GM13976 (cell line): ENCODE measurements at regions not wholly inside any gene's neighbourhood (a gene's known extent, or its start where the extent isn't known, plus 50 kb on each side); places are given as distances from the start of the nearest gene placed in this dataset.

Experiments used
- DNase-seq: peaks from one replicate; pipeline ENCODE4 v3.0.0; 2012; ENCODE audit warnings: low spot score
- in situ Hi-C: fragments of 300-500 bp; cut with MboI; formaldehyde crosslinking; loops from one replicate; pipeline ENCODE4 v1.12.0; 2022; ENCODE audit warnings: low sequenced_read_pairs, mixed read lengths, inconsistent platforms; ENCODE audit not compliant: unreplicated experiment
- TF ChIP-seq, protein P1 (sequence below): IDR thresholded peaks from 2 replicates; pipeline ENCODE4 v1.5.1; 2012; ENCODE audit warnings: borderline replicate concordance, mild to moderate bottlenecking; ENCODE audit not compliant: insufficient read depth; ENCODE audit errors: extremely low read depth, missing control alignments, control extremely low read depth

DNA sequence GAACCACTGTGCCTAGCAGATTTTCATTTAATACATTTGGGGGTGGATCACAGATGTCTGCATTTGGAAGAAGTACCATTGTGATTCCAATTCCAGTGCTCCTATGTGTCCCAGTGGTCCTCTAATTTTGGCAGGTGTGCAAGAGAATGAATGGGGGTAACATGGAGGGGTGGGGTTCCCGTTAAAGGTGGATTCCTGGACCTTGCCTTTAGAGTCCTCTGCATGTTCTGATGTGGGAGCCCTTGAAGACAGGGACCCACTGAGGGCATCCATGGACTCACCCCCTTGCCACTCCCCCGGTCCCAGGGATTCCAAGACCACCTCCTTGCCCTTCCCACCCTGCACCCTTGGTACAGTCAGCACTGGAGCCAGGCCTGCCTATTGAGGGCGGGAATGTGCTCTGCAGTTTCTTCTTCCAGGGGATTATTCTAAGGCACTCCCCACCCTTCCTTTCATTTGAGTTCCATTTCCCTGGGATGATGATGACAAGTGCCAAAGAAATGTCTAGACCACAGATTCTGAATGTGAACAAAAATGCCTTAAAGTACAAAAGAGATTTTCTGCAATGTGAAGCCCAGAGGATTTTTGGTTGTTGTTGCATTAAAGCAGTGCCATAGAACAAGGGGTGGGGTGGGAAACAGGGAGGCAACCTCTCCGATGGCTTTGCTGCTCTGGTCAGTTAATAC is 119.4 kb upstream of the PTCH1 start:
- TF ChIP-seq, protein P1, sequence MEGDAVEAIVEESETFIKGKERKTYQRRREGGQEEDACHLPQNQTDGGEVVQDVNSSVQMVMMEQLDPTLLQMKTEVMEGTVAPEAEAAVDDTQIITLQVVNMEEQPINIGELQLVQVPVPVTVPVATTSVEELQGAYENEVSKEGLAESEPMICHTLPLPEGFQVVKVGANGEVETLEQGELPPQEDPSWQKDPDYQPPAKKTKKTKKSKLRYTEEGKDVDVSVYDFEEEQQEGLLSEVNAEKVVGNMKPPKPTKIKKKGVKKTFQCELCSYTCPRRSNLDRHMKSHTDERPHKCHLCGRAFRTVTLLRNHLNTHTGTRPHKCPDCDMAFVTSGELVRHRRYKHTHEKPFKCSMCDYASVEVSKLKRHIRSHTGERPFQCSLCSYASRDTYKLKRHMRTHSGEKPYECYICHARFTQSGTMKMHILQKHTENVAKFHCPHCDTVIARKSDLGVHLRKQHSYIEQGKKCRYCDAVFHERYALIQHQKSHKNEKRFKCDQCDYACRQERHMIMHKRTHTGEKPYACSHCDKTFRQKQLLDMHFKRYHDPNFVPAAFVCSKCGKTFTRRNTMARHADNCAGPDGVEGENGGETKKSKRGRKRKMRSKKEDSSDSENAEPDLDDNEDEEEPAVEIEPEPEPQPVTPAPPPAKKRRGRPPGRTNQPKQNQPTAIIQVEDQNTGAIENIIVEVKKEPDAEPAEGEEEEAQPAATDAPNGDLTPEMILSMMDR = no peak
- in situ Hi-C loops = no loop called here
- DNase-seq = no peak

DNA sequence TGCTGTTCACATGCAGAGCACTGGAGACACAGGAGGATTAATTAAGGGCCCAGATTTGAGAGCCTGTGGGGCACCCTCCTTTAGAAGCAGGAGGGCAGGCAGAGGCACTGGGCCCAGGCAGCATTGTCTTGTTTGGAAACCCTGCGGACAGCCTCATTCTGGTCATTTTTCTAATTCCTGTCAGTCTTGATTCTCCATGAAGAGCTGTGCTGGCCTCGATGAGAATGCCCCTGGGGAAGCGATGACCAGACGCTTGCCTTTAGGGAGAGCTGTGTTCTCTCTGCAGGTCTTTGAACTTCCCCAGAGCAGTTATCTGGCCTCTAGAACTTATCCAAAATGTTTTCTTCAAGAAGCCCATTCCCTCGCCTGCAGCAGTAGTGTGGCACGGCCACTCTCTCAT is 117.8 kb upstream of the PTCH1 start:
- in situ Hi-C loops = no loop called here
- DNase-seq = no peak
- TF ChIP-seq, protein P1 = no peak

DNA sequence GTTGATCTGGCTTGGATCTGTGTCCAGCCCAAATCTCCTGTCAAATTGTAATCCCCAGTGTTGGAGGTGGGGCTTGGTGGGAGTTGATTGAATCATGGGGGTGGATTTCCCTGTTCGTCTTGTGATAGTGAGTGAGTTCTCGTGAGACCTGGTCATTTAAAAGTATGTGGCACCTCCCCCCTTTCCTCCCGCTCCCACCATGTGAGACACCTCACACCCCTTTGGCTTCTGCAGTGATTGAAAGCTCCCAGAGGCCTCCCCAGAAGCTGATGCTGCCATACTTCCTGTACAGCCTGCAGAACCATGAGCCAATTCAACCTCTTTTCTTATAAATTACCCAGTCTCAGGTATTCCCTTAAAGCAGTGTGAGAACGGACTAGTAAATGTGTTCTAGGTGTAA is 117.3 kb upstream of the PTCH1 start:
- TF ChIP-seq, protein P1 = no peak
- in situ Hi-C loops = no loop called here

DNA sequence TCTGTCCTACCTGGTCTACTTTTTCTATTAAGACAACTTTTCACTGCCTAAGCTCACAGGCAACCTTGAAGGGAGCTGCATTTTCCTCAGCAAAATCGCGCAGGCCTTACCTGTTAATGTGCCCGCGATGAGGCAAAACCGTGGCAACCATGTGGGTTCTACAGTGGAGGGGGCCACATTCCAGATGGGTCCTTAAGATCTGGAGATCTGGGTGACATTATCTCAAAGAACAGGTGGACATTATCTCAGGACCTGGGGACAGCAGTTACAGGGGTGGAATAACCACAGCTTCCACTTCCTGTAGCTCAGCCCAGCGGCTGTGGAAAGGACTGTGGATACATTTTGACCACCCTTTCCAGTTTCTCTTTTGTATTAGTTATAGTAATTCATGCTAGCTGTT is 112.8 kb upstream of the PTCH1 start:
- no peak for DNase-seq
- in situ Hi-C loops = no loop called here
- TF ChIP-seq, protein P1 = no peak

More for the DNA sequence above, 117.3 kb upstream of the PTCH1 start:
- DNase-seq = no peak

DNA sequence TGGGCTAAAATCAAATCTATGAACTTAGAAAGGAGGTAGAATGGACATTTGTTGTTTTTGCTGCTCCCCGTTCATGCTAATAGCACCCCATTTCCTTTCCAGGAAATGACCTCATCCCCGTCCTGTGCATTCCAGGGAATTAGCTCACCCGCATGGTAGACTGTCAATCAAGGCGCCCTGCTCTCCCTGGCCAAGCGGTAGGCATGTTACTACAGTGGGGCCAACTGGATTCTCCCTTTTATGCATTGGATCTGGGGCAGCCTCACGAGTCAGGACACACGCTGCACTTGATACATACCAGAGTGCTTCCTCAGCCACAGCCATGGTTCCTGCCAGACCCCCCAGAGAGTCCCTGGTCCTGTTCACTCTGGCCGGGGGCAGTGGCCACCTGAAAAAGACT is 111.0 kb upstream of the PTCH1 start:
- TF ChIP-seq, protein P1 = no peak
- in situ Hi-C loops = no loop called here
- DNase-seq = no peak

DNA sequence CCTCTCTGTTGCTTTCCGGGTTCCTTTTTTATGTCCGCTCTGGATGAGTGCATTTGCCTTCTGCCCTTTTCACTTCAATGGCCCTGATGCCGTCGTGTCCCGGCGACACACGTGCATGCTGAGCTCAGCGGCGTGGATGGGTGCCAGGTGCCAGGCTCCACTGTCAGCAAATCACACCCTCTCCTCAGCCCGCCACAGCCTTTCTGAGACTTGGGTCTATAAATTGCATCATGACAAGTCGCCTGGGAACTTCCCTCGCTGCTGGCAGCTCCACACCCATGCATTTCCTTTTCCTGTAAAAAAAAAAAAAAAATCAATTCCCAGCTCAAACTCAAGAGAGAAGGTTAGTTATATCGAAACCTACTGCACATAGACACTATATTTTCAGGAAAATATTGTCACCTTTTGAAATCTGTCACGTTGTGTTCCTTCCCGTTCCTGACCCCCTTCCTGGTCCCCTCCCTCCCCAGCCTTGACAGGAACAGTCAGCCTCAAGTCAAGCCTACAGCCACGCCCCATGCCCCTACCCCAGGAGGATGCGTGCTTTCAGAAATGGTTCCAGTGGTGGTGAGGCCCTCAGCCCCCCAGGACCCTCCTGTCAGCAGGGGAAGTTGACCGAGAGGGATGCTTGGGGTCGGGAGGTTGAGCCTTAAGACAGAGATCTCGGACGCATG is 110.3 kb upstream of the PTCH1 start:
- no peak for DNase-seq
- in situ Hi-C loops = no loop called here
- TF ChIP-seq, protein P1 = no peak
